Suprapubic skin (tissue), 3 donors: ENCODE measurements at regions not wholly inside any gene's neighbourhood (a gene's known extent, or its start where the extent isn't known, plus 50 kb on each side); places are given as distances from the start of the nearest gene placed in this dataset.
"Not testable (repeated sequence)": the region's sequence is repeated elsewhere in the genome, so short reads cannot be mapped to it uniquely, and the experiment has no call there.

Experiments used
- CTCF ChIP-seq, 2 donors: fragments of 200-600 bp in 1 of 2; fragments of 450-650 bp in 1 of 2; sonication (generic) in 1 of 2; IDR thresholded peaks; one replicate each; pipeline ENCODE4 v1.5.1; 2016 to 2019; ENCODE audit warnings: antibody characterized with exemption in 2 of 2, mild to moderate bottlenecking in 1 of 2, moderate library complexity in 1 of 2
- EP300 ChIP-seq: sonication (generic); formaldehyde crosslinking; IDR thresholded peaks from one replicate; pipeline ENCODE4 v1.6.1; 2017; ENCODE audit warnings: antibody characterized with exemption
- POLR2A ChIP-seq, 2 donors: fragments of 450-650 bp; IDR thresholded peaks; one replicate each; pipeline ENCODE4 v1.6.1; 2017; ENCODE audit warnings: antibody characterized with exemption in 2 of 2, mild to moderate bottlenecking in 2 of 2, moderate library complexity in 2 of 2

GRCh38 chr20:4619144-4619543 is 67.1 kb upstream of the PRNP start:
- TF ChIP-seq EP300; CTCF (IDR thresholded peaks at IDR 0.05); POLR2A (IDR thresholded peaks at IDR 0.05): not testable (repeated sequence)
